ENCODE measurements at regions not wholly inside any gene's neighbourhood (a gene's known extent, or its start where the extent isn't known, plus 50 kb on each side); places are given as distances from the start of the nearest gene placed in this dataset.
"Not testable (repeated sequence)": the region's sequence is repeated elsewhere in the genome, so short reads cannot be mapped to it uniquely, and the experiment has no call there.

DNA sequence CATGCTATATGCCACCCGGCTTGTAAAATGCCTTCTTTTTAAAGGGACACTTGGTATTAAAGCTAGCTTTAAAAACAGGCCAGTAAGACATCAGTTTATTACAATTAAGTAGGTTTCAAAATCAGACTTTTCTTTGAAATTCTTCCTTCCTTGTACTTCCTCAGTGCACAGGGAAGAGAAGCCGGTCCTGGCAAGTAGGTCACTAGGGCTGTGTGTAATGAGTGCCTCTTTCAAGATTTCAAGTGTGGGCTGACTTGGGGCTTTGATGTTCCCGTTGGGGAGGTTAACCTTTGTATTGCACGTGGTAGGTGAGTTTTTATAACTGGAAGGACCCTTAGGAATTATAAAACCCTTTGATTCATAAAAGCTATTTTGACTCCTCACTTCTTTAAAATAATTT lies 566.4 kb upstream of the ID2 start:
- no peak for DNase-seq

GRCh38 chr2:8115966-8116365 lies 565.9 kb upstream of the ID2 start:
- DNase-seq, result no peak

GRCh38 chr2:8116661-8117060 lies 565.2 kb upstream of the ID2 start:
- no peak for DNase-seq

- DNase-seq, result no peak
Observed at GRCh38 chr2:8118940-8119781, 562.7 kb upstream of the ID2 start.

GRCh38 chr2:8119782-8120505 lies 561.9 kb upstream of the ID2 start:
- no peak for DNase-seq

- no peak for DNase-seq
Observed at GRCh38 chr2:8120506-8120860, 561.4 kb upstream of the ID2 start.

DNA sequence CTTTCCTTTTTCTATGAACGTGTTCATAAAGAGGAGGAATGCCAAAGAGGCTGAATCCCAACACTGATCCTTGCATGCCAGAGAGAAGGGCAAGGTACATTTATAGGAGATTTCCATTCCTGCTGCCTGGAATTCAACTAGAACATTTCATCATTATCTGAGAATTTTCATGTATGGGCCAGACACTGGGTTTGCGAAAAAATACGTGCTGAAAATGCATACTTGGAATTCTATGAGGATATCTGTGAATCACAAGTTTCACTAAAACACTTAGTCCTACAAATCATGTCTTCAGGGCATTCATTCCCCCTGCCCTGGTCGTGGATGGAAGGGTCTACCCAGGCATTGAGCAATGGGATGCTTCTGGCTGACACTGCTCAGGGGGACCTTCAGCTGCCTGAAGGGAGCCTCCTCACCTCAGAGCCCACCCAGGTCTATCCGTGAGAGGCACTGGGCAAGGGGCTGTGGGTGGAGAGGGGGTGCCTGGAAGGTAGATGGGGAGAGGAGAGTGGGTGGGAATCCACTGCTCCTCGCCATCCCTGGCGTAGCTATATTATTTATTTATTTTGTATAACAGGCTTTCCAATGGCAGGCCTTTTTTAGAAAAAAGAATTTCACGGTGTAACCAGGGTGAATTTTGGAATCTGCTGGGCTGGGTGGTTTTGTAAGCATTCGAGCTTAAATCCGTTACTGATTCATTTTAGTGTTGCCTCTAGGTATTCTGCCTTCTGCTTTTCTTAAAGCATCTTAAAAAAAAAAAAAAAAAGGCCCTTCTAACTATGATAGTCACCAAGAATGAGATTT lies 560.6 kb upstream of the ID2 start:
- no peak for DNase-seq

DNA sequence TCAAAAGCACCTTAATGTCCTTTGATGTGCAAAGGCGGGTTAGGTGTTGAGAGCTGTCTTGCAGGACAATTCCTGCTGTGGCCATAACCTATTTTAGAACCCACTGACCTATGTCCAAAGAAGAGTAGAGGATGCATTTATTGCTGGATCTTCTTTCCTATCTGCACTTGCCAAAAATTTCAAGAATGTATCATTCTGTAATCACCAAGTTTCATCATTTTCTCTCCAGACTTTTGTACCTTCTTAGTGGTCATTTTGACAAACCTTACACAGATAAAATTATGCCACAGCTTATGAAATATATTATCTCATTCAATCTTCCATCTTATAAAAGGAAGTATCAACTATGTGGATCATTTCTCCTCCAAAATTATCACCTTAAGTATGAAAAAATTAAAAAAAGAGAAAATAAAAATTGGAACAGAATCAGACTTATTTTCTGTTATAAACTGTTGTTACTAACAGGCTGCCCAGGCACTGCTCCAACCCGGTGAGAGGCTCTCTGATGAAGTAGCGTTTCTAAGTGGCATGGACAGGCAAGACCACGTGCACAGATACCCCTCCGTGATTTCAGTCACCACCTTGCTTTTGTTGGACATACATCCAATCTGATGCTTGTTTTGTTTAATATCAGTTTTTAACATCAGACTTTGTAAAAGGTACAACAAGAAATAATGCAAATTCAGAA lies 559.9 kb upstream of the ID2 start:
- no peak for DNase-seq

DNA sequence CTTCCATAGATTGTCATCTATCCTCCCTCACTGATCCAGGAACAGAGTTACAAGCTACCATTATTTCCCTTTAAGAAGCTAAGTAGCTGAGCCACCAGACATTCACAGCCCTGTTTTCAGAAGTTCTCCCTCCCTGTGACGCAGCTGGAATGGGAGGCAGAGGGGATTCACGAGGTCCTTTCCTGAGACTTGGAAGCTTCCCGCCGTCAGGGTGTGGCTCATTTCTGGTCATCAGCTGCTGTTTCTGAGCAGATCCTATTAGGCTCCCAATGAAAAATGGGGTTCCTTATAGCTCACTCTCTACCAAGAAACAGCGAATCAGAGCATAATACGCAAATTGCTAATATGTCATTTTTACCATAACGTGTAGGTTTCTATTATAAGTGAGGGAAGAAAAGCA lies 559.3 kb upstream of the ID2 start:
- no peak for DNase-seq

DNA sequence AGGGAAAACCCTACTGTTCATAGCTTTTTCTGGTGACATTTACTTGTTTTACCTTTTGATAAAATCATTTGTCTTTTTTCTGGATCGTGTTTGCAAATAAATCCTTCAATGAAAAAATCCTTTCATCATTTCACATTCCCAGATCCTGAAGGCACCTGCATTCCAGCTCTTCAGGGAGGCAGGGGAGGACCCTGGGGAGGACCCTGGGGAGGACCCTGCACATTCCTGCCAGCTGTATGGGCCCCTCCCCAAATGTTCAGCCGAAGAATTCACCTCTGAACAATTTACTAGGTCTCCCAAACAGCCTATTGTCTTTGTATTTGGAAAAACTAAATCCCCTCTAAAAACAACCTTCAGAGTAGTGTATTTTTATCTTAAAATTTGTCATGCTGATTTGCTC lies 558.4 kb upstream of the ID2 start:
- no peak for DNase-seq

GRCh38 chr2:8125741-8126711 lies 555.8 kb upstream of the ID2 start:
- no peak for DNase-seq

- DNase-seq, result no peak
Observed at GRCh38 chr2:8126783-8127182, 555.1 kb upstream of the ID2 start.

DNA sequence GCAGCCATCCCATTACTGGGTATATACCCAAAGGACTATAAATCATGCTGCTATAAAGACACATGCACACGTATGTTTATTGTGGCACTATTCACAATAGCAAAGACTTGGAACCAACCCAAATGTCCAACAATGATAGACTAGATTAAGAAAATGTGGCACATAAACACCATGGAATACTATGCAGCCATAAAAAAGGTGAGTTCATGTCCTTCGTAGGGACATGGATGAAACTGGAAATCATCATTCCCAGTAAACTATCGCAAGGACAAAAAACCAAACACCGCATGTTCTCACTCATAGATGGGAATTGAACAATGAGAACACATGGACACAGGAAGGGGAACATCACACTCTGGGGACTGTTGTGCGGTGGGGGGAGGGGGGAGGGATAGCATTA lies 550.4 kb upstream of the ID2 start:
- not testable (repeated sequence) for DNase-seq

- no peak for DNase-seq
Observed at GRCh38 chr2:8132351-8132831, 549.5 kb upstream of the ID2 start.

- no peak for DNase-seq
Observed at GRCh38 chr2:8132879-8133278, 549.0 kb upstream of the ID2 start.

DNA sequence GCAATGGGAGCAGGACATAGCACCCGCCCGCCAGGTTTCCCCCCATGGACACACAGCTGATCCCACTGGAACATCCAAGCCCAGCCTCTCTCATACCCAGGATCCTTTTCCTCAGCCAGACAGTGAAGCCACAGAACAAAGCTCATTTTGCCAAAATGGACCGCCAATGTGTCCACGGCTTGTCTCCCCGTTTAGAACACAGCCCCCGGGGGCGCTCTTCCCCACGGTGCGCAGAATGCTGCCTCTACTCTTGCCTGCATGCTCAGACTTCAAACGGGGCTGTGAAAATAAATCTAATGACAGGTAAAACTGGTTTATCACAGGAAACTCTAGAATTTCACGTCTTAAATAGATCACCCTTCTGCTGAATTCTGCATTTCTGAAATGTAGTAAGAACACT lies 548.5 kb upstream of the ID2 start:
- DNase-seq, result no peak

GRCh38 chr2:8133913-8134472 lies 547.9 kb upstream of the ID2 start:
- no peak for DNase-seq

- peak; percentile 75 for DNase-seq
Observed at GRCh38 chr2:8134473-8134932, 547.4 kb upstream of the ID2 start.

GRCh38 chr2:8134985-8135682 lies 546.7 kb upstream of the ID2 start:
- no peak for DNase-seq

GRCh38 chr2:8137801-8138200 lies 544.1 kb upstream of the ID2 start:
- no peak for DNase-seq

DNA sequence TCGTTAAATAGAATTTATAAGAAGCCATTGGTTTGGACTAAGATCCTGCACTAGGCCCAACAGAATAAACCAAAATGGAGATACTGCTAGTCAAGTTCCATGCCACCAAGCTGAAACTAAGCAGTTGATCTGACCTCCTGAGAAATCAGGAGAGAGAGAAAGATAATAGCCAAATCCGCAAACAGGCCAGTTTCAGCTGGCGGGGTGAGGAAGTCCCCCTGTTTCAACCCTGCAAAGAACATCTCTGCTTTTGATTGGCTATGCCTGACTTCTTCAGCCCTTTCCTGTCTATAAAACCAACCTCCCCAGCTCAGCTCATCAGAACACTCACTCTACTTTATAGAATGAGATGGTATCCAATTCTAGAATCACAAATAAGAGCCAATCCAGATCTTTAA lies 543.3 kb upstream of the ID2 start:
- no peak for DNase-seq

Measured in NCI-H510A treated with DMSO at 0.1 percent for 48 hours (cell line).